Prostate gland (tissue), 2 donors: ENCODE measurements at regions not wholly inside any gene's neighbourhood (a gene's known extent, or its start where the extent isn't known, plus 50 kb on each side); places are given as distances from the start of the nearest gene placed in this dataset.

Source experiments
- DNase-seq: peaks from one replicate; pipeline ENCODE4 v3.0.0-alpha.2; 2019; ENCODE audit warnings: low spot score
- H3K27ac ChIP-seq, 2 donors: fragments of 200-600 bp; sonication (generic); 2 replicates each; pipeline ENCODE4 v1.5.1; 2017 to 2019
- H3K27me3 ChIP-seq: fragments of 200-600 bp; sonication (generic); replicated peaks from 2 replicates; pipeline ENCODE4 v1.5.1; 2019; ENCODE audit not compliant: insufficient read depth
- H3K36me3 ChIP-seq, 2 donors: fragments of 200-600 bp; sonication (generic); 1 replicate in 1 of 2; 2 replicates in 1 of 2; pipeline versions ENCODE4 v1.5.1 to v1.8.1; 2017 to 2019
- H3K4me1 ChIP-seq: fragments of 200-600 bp; sonication (generic); replicated peaks from 2 replicates; pipeline ENCODE4 v1.5.1; 2019
- H3K4me3 ChIP-seq, 2 donors: fragments of 200-600 bp; sonication (generic); 2 replicates each; pipeline ENCODE4 v1.5.1; 2017 to 2019
- H3K9me3 ChIP-seq: fragments of 200-600 bp; sonication (generic); 2 replicates; pipeline ENCODE4 v1.5.1; 2017
- CTCF ChIP-seq, 4 experiments: fragments of 200-600 bp in 2 of 4; fragments of 450-650 bp in 2 of 4; sonication (generic) in 2 of 4; IDR thresholded peaks; 1 replicate in 3 of 4; 2 replicates in 1 of 4; pipeline ENCODE4 v1.5.1; 2016 to 2019; ENCODE audit warnings: antibody characterized with exemption in 4 of 4, mild to moderate bottlenecking in 2 of 4, moderate library complexity in 2 of 4
- POLR2A ChIP-seq: fragments of 450-650 bp; IDR thresholded peaks from one replicate; pipeline ENCODE4 v1.6.1; 2016; ENCODE audit warnings: antibody characterized with exemption, mild to moderate bottlenecking
- POLR2AphosphoS5 ChIP-seq: sonication (generic); formaldehyde crosslinking; IDR thresholded peaks from one replicate; pipeline ENCODE4 v1.6.1; 2017; ENCODE audit warnings: antibody characterized with exemption
- WGBS: methylation state at CpG from one replicate; pipeline ENCODE4 v1.1.5; 2018; 5-methylcytosine and 5-hydroxymethylcytosine counted together
- intact Hi-C: fragments of 100-400 bp; cut with DNase I; formaldehyde crosslinking; loops from one replicate; pipeline ENCODE4 v1.14.2; 2022

DNA sequence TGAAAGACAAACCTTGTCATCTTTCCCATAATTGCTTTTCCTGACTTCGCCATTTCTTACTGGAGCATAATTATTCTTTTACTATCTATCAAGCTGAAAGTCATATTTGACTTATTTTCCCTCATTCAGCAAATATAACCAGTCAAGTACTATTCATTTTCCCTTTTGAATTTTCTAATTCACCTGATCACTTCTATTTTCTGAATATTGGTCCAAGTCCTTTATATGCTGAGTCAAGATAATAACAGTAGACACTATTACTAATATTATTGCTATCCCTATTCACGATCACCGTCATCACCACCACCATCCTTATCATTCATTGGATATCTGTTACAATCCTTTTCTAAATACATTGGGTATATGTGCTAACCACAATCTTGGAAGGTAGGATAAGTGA lies 728.0 kb downstream of the NOVA1 start:
- no peaks in the 10 kb centered on the region for H3K36me3 ChIP-seq
- no peak overlapping the region for H3K27ac ChIP-seq
- 91% methylated on average over 3 of the region's 3 CpGs for WGBS
- no peaks in the 10 kb centered on the region for H3K9me3 ChIP-seq
- H3K27me3 ChIP-seq = no peaks in the 10 kb centered on the region
- H3K4me3 ChIP-seq = no peak overlapping the region
- TF ChIP-seq POLR2A (no peak), POLR2AphosphoS5 (no peak), CTCF (IDR thresholded peaks at IDR 0.05) (no peak)
- no peaks in the 10 kb centered on the region for H3K4me1 ChIP-seq
- no peak for DNase-seq
- intact Hi-C loops = no loop called here

DNA sequence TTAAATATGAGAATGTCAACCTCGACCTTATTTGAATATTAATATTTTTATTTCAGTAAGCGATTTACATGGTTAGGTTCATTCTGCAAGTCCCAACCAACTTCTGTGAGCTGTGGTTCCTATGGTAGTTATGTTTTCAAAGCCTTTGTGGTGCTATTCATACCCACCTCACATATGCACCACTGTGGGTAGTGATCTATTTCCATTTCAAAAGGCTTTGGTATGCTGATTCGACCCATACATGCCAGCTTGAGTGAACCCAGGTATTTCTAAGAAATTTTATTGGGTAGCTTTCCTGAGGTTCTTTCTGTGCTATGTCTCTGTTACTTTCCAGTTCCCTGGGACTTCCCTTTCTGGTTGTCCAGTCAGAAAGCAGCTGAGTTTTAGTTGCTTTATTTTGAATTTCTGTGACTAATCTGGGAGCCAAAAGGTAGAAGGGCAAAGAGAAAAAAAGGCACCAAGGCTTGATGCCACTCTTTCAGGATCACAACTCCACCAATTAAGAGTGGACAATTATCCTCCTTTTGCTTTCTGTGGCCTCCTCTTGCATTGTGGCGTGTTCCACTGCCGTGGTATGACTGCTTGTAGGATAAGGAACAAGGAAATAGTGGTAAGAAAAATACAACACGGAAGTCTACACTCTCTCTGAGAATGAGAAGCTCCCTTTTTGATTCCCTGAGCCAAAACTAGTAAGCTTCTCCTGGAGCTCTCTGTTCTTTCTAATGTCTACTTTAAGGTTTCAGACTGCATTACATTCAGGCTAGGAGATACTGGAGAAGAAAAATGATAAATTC lies 729.1 kb downstream of the NOVA1 start:
- TF ChIP-seq POLR2A (no peak), CTCF (IDR thresholded peaks at IDR 0.05) (no peak), POLR2AphosphoS5 (no peak)
- Histone ChIP-seq H3K36me3 (no peaks in the 10 kb centered on the region), H3K9me3 (no peaks in the 10 kb centered on the region), H3K4me3 (no peak overlapping the region), H3K27ac (no peak overlapping the region), H3K27me3 (no peaks in the 10 kb centered on the region), H3K4me1 (no peaks in the 10 kb centered on the region)
- no peak for DNase-seq
- WGBS = 66% methylated on average over 6 of the region's 6 CpGs
- intact Hi-C loops = no loop called here

GRCh38 chr14:25861406-25861805 lies 736.4 kb downstream of the NOVA1 start:
- WGBS = 87% methylated on average over 1 of the region's 1 CpG
- intact Hi-C loops = no loop called here
- no peak for DNase-seq
- H3K4me1 ChIP-seq = no peaks in the 10 kb centered on the region
- no peak overlapping the region for H3K4me3 ChIP-seq
- no peaks in the 10 kb centered on the region for H3K36me3 ChIP-seq
- TF ChIP-seq CTCF (IDR thresholded peaks at IDR 0.05) (no peak), POLR2AphosphoS5 (no peak), POLR2A (no peak)
- no peak overlapping the region for H3K27ac ChIP-seq
- H3K9me3 ChIP-seq = no peaks in the 10 kb centered on the region
- H3K27me3 ChIP-seq = no peaks in the 10 kb centered on the region

GRCh38 chr14:25848601-25849000 lies 749.2 kb downstream of the NOVA1 start:
- 77% methylated on average over 2 of the region's 2 CpGs for WGBS
- intact Hi-C loops = no loop called here
- DNase-seq = no peak
- Histone ChIP-seq H3K36me3 (no peaks in the 10 kb centered on the region), H3K27ac (no peak overlapping the region), H3K9me3 (no peaks in the 10 kb centered on the region), H3K27me3 (no peaks in the 10 kb centered on the region), H3K4me1 (no peaks in the 10 kb centered on the region), H3K4me3 (no peak overlapping the region)
- TF ChIP-seq CTCF (IDR thresholded peaks at IDR 0.05) (no peak), POLR2AphosphoS5 (no peak), POLR2A (no peak)

- intact Hi-C loops = no loop called here
- H3K9me3 ChIP-seq = no peaks in the 10 kb centered on the region
- no peak for DNase-seq
- no peak for TF ChIP-seq POLR2A
- TF ChIP-seq CTCF (IDR thresholded peaks at IDR 0.05) = no peak
- TF ChIP-seq POLR2AphosphoS5 = no peak
- no peaks in the 10 kb centered on the region for H3K27me3 ChIP-seq
- H3K36me3 ChIP-seq = no peaks in the 10 kb centered on the region
- 91% methylated on average over 5 of the region's 5 CpGs for WGBS
- H3K27ac ChIP-seq = no peak overlapping the region
- no peak overlapping the region for H3K4me3 ChIP-seq
- H3K4me1 ChIP-seq = no peaks in the 10 kb centered on the region
Observed at GRCh38 chr14:25846246-25846645, 751.6 kb downstream of the NOVA1 start.
